Astrocyte of the cerebellum (primary cell): ENCODE measurements at regions not wholly inside any gene's neighbourhood (a gene's known extent, or its start where the extent isn't known, plus 50 kb on each side); places are given as distances from the start of the nearest gene placed in this dataset.

ENCODE experiments used
- DNase-seq: peaks from one replicate; pipeline ENCODE4 v3.0.0-alpha.2; 2011; ENCODE audit warnings: low read depth
- H3K4me3 ChIP-seq: 2 replicates; pipeline ENCODE4 v1.5.1; 2011; ENCODE audit warnings: mild to moderate bottlenecking, low read depth, low read length, moderate library complexity
- CTCF ChIP-seq: IDR thresholded peaks from 2 replicates; pipeline ENCODE4 v1.5.1; 2012; ENCODE audit warnings: low read length, low read depth, moderate library complexity, mild to moderate bottlenecking; ENCODE audit errors: missing control alignments
- in situ Hi-C: cut with HindIII; loops from 2 replicates; pipeline ENCODE4 v1.10.0; 2017; ENCODE audit warnings: low sequenced_read_pairs

- DNase-seq, result peak; percentile 49
- TF ChIP-seq CTCF, result no peak
- in situ Hi-C loops, result no loop called here
- peak overlapping the region; percentile 20 for H3K4me3 ChIP-seq
These were observed 87.2 kb upstream of the IRX3 start for GRCh38 chr16:54373534-54374520.

GRCh38 chr16:54370278-54371040 is 83.9 kb upstream of the IRX3 start:
- H3K4me3 ChIP-seq, result no peak overlapping the region
- TF ChIP-seq CTCF, result no peak
- DNase-seq, result no peak
- in situ Hi-C loops, result no loop called here

- in situ Hi-C loops, result no loop called here
- H3K4me3 ChIP-seq, result no peak overlapping the region
- no peak for DNase-seq
- no peak for TF ChIP-seq CTCF
These were observed 83.3 kb upstream of the IRX3 start for GRCh38 chr16:54369861-54370260.

- in situ Hi-C loops, result no loop called here
- no peak overlapping the region for H3K4me3 ChIP-seq
- DNase-seq, result no peak
- TF ChIP-seq CTCF, result no peak
These were observed 80.4 kb upstream of the IRX3 start for GRCh38 chr16:54366943-54367342.

- DNase-seq, result no peak
- H3K4me3 ChIP-seq, result no peak overlapping the region
- TF ChIP-seq CTCF, result no peak
- in situ Hi-C loops, result no loop called here
These were observed 79.5 kb upstream of the IRX3 start for GRCh38 chr16:54365990-54366634.

- no peak for DNase-seq
- no peak for TF ChIP-seq CTCF
- in situ Hi-C loops, result no loop called here
- H3K4me3 ChIP-seq, result no peak overlapping the region
These were observed 77.2 kb upstream of the IRX3 start for GRCh38 chr16:54363766-54364165.
